Kidney epithelial cell (primary cell): ENCODE measurements at regions not wholly inside any gene's neighbourhood (a gene's known extent, or its start where the extent isn't known, plus 50 kb on each side); places are given as distances from the start of the nearest gene placed in this dataset.

ENCODE experiments used
- DNase-seq: peaks from one replicate; pipeline ENCODE4 v3.0.0-alpha.2; 2010; ENCODE audit warnings: low read depth
- H3K27me3 ChIP-seq: 2 replicates; pipeline ENCODE4 v1.6.0; 2011; ENCODE audit warnings: low read length; ENCODE audit not compliant: control insufficient read depth, insufficient read depth
- H3K36me3 ChIP-seq: 2 replicates; pipeline ENCODE4 v1.5.1; 2011; ENCODE audit warnings: low read length; ENCODE audit not compliant: control insufficient read depth, insufficient read depth
- H3K4me3 ChIP-seq: 2 replicates; pipeline ENCODE4 v1.5.1; 2011; ENCODE audit warnings: low read depth, mild to moderate bottlenecking, control low read depth, low read length
- CTCF ChIP-seq: IDR thresholded peaks from 2 replicates; pipeline ENCODE4 v1.5.1; 2011; ENCODE audit warnings: mild to moderate bottlenecking, moderate library complexity, low read length, control low read depth, inconsistent platforms; ENCODE audit not compliant: insufficient read depth, poor library complexity, severe bottlenecking

DNA sequence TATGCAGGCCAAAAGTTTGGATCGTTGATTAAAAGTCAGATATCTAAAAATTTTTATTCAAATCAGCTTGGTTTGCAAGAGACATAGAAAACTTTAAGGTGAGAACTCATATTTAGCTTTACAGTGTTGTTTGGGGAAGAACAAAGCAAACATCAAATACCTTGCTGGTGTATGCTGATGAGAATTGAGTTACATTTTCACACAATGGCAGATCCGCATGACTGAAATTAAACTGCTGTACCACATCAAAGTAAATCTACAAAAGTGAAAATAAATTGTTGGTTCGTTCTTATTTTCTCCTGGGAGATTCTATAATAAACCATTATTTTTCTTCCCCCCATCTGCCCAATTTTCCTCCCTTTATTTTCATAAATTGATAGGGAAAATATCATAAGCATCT lies 198.2 kb upstream of the PCSK5 start:
- H3K27me3 ChIP-seq: no peaks in the 10 kb centered on the region
- no peaks in the 10 kb centered on the region for H3K36me3 ChIP-seq
- H3K4me3 ChIP-seq: no peak overlapping the region
- TF ChIP-seq CTCF: no peak
- no peak for DNase-seq

DNA sequence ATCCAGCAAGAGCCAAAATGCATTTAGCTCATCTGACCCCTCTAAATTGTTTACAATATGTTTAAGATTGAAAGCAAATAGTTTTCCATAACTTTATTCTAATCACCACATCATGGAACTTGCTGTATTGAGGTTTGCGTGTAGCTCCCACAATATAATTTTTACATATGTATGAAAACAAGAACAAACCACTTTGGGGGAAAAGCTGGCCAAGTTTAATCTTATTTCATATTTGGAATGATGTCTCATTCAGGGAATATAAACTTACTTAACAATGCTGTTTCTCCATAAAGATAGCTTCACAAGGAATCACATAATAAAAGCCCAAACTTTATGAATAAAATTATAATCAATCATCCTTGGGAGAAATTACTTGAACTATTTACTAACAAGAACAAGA lies 194.6 kb upstream of the PCSK5 start:
- H3K27me3 ChIP-seq: no peaks in the 10 kb centered on the region
- no peak for TF ChIP-seq CTCF
- no peaks in the 10 kb centered on the region for H3K36me3 ChIP-seq
- DNase-seq: no peak
- H3K4me3 ChIP-seq: no peak overlapping the region

DNA sequence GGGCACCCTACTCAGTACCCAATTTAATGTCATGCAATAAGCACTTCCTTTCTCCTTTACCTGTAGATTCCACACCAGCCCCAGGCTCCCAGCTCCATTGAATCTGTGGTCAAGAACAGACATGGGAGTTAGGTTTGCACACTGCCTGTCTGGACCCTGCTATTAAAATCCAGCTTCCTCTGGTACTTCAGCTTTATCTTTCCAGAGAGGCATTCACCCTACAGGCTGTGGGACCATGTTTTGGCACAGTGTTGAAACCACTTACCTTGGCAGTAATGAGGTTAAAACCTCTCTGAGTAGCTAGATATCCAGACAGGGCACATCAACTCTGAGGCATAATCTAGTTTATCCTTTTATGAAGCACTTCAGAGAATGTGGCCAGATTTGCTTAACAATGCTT lies 191.5 kb upstream of the PCSK5 start:
- H3K4me3 ChIP-seq: no peak overlapping the region
- DNase-seq: no peak
- H3K27me3 ChIP-seq: no peaks in the 10 kb centered on the region
- no peaks in the 10 kb centered on the region for H3K36me3 ChIP-seq
- no peak for TF ChIP-seq CTCF

DNA sequence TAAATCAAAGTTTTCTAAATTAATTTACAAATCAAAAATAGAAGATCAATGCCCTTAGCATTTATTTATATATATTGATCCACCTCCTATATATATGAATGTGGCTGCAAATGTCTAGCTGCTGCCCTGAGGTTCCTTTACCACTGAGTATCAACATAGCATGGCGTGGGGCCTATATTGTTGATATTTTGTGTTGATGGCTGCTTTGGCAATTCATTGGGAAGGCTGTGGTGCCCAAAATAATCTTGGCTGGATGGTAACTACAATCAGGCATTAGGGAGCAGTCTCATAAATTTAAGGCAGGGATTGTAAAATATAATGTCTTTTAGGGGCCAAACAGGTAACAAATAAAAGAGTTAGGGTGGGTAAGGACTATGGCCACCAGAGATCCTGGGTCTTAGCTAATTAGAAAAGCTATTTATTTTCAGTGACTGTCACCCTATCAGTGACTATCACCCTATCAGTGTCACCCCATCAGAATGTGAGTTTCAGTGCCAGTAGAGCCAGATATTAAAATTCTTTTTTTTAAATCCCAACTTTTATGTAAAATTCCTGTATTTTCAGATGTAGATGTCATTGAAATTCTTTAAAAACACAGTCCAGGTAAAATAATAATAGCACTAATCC lies 190.7 kb upstream of the PCSK5 start:
- DNase-seq: no peak
- Histone ChIP-seq H3K27me3 (no peaks in the 10 kb centered on the region), H3K36me3 (no peaks in the 10 kb centered on the region), H3K4me3 (no peak overlapping the region)
- TF ChIP-seq CTCF: no peak

DNA sequence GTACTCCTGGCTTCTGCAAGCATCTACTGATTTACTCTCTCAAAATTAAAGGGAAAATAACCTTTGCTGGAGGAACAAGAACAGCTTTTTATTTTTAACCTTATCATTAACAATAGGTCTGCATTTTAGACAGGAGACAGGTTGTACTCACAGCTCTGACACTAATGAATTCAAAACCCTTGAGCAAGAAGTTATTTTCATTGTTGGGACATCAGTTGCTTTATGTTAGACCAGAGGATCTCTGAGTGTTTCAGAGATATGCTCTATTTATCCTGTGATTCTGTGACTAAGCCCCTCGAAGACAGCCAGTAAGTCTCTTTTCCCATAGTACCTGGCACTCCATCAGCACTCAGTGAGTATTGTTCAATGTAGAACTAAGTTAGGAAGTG lies 190.2 kb upstream of the PCSK5 start:
- H3K27me3 ChIP-seq: no peaks in the 10 kb centered on the region
- TF ChIP-seq CTCF: no peak
- H3K4me3 ChIP-seq: no peak overlapping the region
- H3K36me3 ChIP-seq: no peaks in the 10 kb centered on the region
- no peak for DNase-seq

GRCh38 chr9:75707191-75707590 lies 183.3 kb upstream of the PCSK5 start:
- Histone ChIP-seq H3K4me3 (no peak overlapping the region), H3K36me3 (no peaks in the 10 kb centered on the region), H3K27me3 (no peaks in the 10 kb centered on the region)
- TF ChIP-seq CTCF: no peak
- DNase-seq: no peak
